ENCODE measurements at regions not wholly inside any gene's neighbourhood (a gene's known extent, or its start where the extent isn't known, plus 50 kb on each side); places are given as distances from the start of the nearest gene placed in this dataset.

GRCh38 chr1:87899017-87899416 is 570.3 kb downstream of the LMO4 start:
- TF ChIP-seq MLLT1 (IDR thresholded peaks at IDR 0.05) (no peak), POLR2A (IDR thresholded peaks at IDR 0.05; ENCODE audit: low read depth, low read length) (no peak), SIN3A (IDR thresholded peaks at IDR 0.05; ENCODE audit: low read depth, low read length) (no peak)
- TF ChIP-seq, protein P1, sequence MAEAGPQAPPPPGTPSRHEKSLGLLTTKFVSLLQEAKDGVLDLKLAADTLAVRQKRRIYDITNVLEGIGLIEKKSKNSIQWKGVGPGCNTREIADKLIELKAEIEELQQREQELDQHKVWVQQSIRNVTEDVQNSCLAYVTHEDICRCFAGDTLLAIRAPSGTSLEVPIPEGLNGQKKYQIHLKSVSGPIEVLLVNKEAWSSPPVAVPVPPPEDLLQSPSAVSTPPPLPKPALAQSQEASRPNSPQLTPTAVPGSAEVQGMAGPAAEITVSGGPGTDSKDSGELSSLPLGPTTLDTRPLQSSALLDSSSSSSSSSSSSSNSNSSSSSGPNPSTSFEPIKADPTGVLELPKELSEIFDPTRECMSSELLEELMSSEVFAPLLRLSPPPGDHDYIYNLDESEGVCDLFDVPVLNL (IDR thresholded peaks at IDR 0.05; ENCODE audit: low read depth, low read length), result no peak
- TF ChIP-seq, protein P2, sequence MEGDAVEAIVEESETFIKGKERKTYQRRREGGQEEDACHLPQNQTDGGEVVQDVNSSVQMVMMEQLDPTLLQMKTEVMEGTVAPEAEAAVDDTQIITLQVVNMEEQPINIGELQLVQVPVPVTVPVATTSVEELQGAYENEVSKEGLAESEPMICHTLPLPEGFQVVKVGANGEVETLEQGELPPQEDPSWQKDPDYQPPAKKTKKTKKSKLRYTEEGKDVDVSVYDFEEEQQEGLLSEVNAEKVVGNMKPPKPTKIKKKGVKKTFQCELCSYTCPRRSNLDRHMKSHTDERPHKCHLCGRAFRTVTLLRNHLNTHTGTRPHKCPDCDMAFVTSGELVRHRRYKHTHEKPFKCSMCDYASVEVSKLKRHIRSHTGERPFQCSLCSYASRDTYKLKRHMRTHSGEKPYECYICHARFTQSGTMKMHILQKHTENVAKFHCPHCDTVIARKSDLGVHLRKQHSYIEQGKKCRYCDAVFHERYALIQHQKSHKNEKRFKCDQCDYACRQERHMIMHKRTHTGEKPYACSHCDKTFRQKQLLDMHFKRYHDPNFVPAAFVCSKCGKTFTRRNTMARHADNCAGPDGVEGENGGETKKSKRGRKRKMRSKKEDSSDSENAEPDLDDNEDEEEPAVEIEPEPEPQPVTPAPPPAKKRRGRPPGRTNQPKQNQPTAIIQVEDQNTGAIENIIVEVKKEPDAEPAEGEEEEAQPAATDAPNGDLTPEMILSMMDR (IDR thresholded peaks at IDR 0.05 in 2 of 3, conservative IDR thresholded peaks at IDR 0.05 in 1 of 3; ENCODE audit: control insufficient read depth in 2 of 3, extremely low read depth in 1 of 3, insufficient read depth in 1 of 3, low read depth in 3 of 3, low read length in 3 of 3), result no peak

Measured in GM12878 (cell line).